Ishikawa (cell line): ENCODE measurements at regions not wholly inside any gene's neighbourhood (a gene's known extent, or its start where the extent isn't known, plus 50 kb on each side); places are given as distances from the start of the nearest gene placed in this dataset.

Source experiments
- TEAD4 ChIP-seq: IDR thresholded peaks from 2 replicates; pipeline ENCODE4 v1.6.1; 2012
- YY1 ChIP-seq: IDR thresholded peaks from 2 replicates; pipeline ENCODE4 v1.6.1; 2012; ENCODE audit warnings: low read depth

GRCh38 chr5:3056866-3057265 is 305.4 kb upstream of the IRX2 start:
- TF ChIP-seq YY1 (no peak), TEAD4 (no peak)
